Sigmoid colon (tissue), 6 donors: ENCODE measurements at regions not wholly inside any gene's neighbourhood (a gene's known extent, or its start where the extent isn't known, plus 50 kb on each side); places are given as distances from the start of the nearest gene placed in this dataset.

ENCODE experiments used
- DNase-seq: peaks from one replicate; pipeline ENCODE4 v3.0.0-alpha.2; 2019
- H3K27ac ChIP-seq, 4 donors: fragments of 200-600 bp; sonication (generic); one replicate each; pipeline ENCODE4 v1.5.1; 2016 to 2019; ENCODE audit warnings: mild to moderate bottlenecking in 1 of 4
- H3K27me3 ChIP-seq, 3 donors: fragments of 200-600 bp; sonication (generic); one replicate each; pipeline ENCODE4 v1.5.1; 2019; ENCODE audit warnings: mild to moderate bottlenecking in 1 of 3
- H3K36me3 ChIP-seq, 4 donors: fragments of 200-600 bp; sonication (generic); one replicate each; pipeline ENCODE4 v1.5.1; 2016 to 2019
- H3K4me1 ChIP-seq, 4 donors: fragments of 200-600 bp; sonication (generic); one replicate each; pipeline ENCODE4 v1.5.1; 2017 to 2019
- H3K4me3 ChIP-seq, 4 donors: fragments of 200-600 bp; sonication (generic); one replicate each; pipeline ENCODE4 v1.5.1; 2017 to 2019; ENCODE audit warnings: mild to moderate bottlenecking in 2 of 4, moderate library complexity in 1 of 4
- H3K9me3 ChIP-seq, 4 donors: fragments of 200-600 bp in 3 of 4; sonication (generic) in 3 of 4; one replicate each; pipeline versions ENCODE4 v1.5.1 to v1.6.1; 2013 to 2019
- CTCF ChIP-seq, 4 experiments: fragments of 450-650 bp in 3 of 4; fragments of 200-600 bp in 1 of 4; IDR thresholded peaks; one replicate each; pipeline ENCODE4 v1.5.1; 2016 to 2019; ENCODE audit warnings: antibody characterized with exemption in 4 of 4, mild to moderate bottlenecking in 3 of 4, moderate library complexity in 2 of 4
- EP300 ChIP-seq, 4 donors: sonication (generic); formaldehyde crosslinking; IDR thresholded peaks; one replicate each; pipeline ENCODE4 v1.6.1; 2017; ENCODE audit warnings: antibody characterized with exemption in 4 of 4
- POLR2A ChIP-seq, 2 donors: fragments of 450-650 bp; IDR thresholded peaks; one replicate each; pipeline ENCODE4 v1.6.1; 2016; ENCODE audit warnings: antibody characterized with exemption in 2 of 2, mild to moderate bottlenecking in 2 of 2, moderate library complexity in 2 of 2
- POLR2AphosphoS5 ChIP-seq, 4 donors: sonication (generic); formaldehyde crosslinking; IDR thresholded peaks; one replicate each; pipeline ENCODE4 v1.6.1; 2017; ENCODE audit warnings: antibody characterized with exemption in 4 of 4
- WGBS, 2 donors: extraction: QIAGEN DNeasy Blood & Tissue Kit; methylation state at CpG; one replicate each; pipeline ENCODE4 v1.1.7; 2013; 5-methylcytosine and 5-hydroxymethylcytosine counted together
- intact Hi-C: fragments of 100-400 bp; cut with DNase I; formaldehyde crosslinking; loops from one replicate; pipeline ENCODE4 v1.15.1; 2023
- donor health status: healthy with polysubstance abuse.
- donor health status: healthy.

- H3K27ac ChIP-seq: no peak overlapping the region
- H3K27me3 ChIP-seq: no peaks in the 10 kb centered on the region
- H3K4me3 ChIP-seq: no peak overlapping the region
- WGBS, 2 donors: 71 to 79% methylated on average over 3 of the region's 3 CpGs
- TF ChIP-seq POLR2AphosphoS5 (IDR thresholded peaks at IDR 0.05) (no peak), EP300 (IDR thresholded peaks at IDR 0.05) (no peak), POLR2A (IDR thresholded peaks at IDR 0.05) (no peak), CTCF (IDR thresholded peaks at IDR 0.05) (no peak)
- no peaks in the 10 kb centered on the region for H3K4me1 ChIP-seq
- no peaks in the 10 kb centered on the region for H3K36me3 ChIP-seq
- intact Hi-C loops: no loop called here
- no peaks in the 10 kb centered on the region for H3K9me3 ChIP-seq
- DNase-seq: no peak
Measured at GRCh38 chr4:183828839-183829238, 76.3 kb upstream of the STOX2 start.

GRCh38 chr4:183830438-183830985 is 74.6 kb upstream of the STOX2 start:
- no peaks in the 10 kb centered on the region for H3K4me1 ChIP-seq
- H3K27ac ChIP-seq: peak overlapping the region in 1 of 4 donors; percentile 59
- H3K9me3 ChIP-seq: no peaks in the 10 kb centered on the region
- DNase-seq: no peak
- TF ChIP-seq EP300 (IDR thresholded peaks at IDR 0.05) (no peak), POLR2AphosphoS5 (IDR thresholded peaks at IDR 0.05) (no peak), CTCF (IDR thresholded peaks at IDR 0.05) (no peak), POLR2A (IDR thresholded peaks at IDR 0.05) (no peak)
- H3K4me3 ChIP-seq: no peak overlapping the region
- no peaks in the 10 kb centered on the region for H3K27me3 ChIP-seq
- intact Hi-C loops: no loop called here
- no peaks in the 10 kb centered on the region for H3K36me3 ChIP-seq
- 24 to 32% methylated on average over 2 of the region's 2 CpGs for WGBS, 2 donors

GRCh38 chr4:183831026-183831446 is 74.1 kb upstream of the STOX2 start:
- intact Hi-C loops: no loop called here
- no peaks in the 10 kb centered on the region for H3K36me3 ChIP-seq
- H3K4me3 ChIP-seq: no peak overlapping the region
- DNase-seq: no peak
- H3K9me3 ChIP-seq: no peaks in the 10 kb centered on the region
- TF ChIP-seq POLR2AphosphoS5 (IDR thresholded peaks at IDR 0.05) (peak in 1 of 4 donors; percentile 11), EP300 (IDR thresholded peaks at IDR 0.05) (no peak)
- no peaks in the 10 kb centered on the region for H3K4me1 ChIP-seq
- whole genome bisulfite sequencing, 2 donors: 18 to 40% methylated on average over 9 of the region's 9 CpGs
- H3K27ac ChIP-seq: peak overlapping the region in 1 of 4 donors; percentile 59
- no peaks in the 10 kb centered on the region for H3K27me3 ChIP-seq

- no peak overlapping the region for H3K27ac ChIP-seq
- intact Hi-C loops: no loop called here
- TF ChIP-seq POLR2A (IDR thresholded peaks at IDR 0.05) (no peak), POLR2AphosphoS5 (IDR thresholded peaks at IDR 0.05) (no peak), CTCF (IDR thresholded peaks at IDR 0.05) (no peak), EP300 (IDR thresholded peaks at IDR 0.05) (no peak)
Measured at GRCh38 chr4:183831683-183832082, 73.4 kb upstream of the STOX2 start.

GRCh38 chr4:183832776-183833450 is 72.2 kb upstream of the STOX2 start:
- Histone ChIP-seq H3K27me3 (no peaks in the 10 kb centered on the region), H3K27ac (no peak overlapping the region), H3K4me3 (no peak overlapping the region), H3K9me3 (no peaks in the 10 kb centered on the region), H3K4me1 (no peaks in the 10 kb centered on the region), H3K36me3 (no peaks in the 10 kb centered on the region)
- intact Hi-C loops: no loop called here
- TF ChIP-seq CTCF (IDR thresholded peaks at IDR 0.05): no peak
- TF ChIP-seq POLR2A (IDR thresholded peaks at IDR 0.05): no peak
- TF ChIP-seq POLR2AphosphoS5 (IDR thresholded peaks at IDR 0.05): no peak
- TF ChIP-seq EP300 (IDR thresholded peaks at IDR 0.05): no peak
- 76 to 83% methylated on average over 9 of the region's 9 CpGs for WGBS, 2 donors
- DNase-seq: no peak

More at GRCh38 chr4:183831683-183832082, 73.4 kb upstream of the STOX2 start:
- no peak overlapping the region for H3K4me3 ChIP-seq
- no peaks in the 10 kb centered on the region for H3K27me3 ChIP-seq
- no peaks in the 10 kb centered on the region for H3K36me3 ChIP-seq
- no peaks in the 10 kb centered on the region for H3K9me3 ChIP-seq
- 13 to 27% methylated on average over 5 of the region's 5 CpGs for WGBS, 2 donors
- H3K4me1 ChIP-seq: no peaks in the 10 kb centered on the region
- no peak for DNase-seq
